GM04504 (cell line): ENCODE measurements at regions not wholly inside any gene's neighbourhood (a gene's known extent, or its start where the extent isn't known, plus 50 kb on each side); places are given as distances from the start of the nearest gene placed in this dataset.
"Not testable (repeated sequence)": the region's sequence is repeated elsewhere in the genome, so short reads cannot be mapped to it uniquely, and the experiment has no call there.

Experiments
- DNase-seq: peaks from one replicate; pipeline ENCODE4 v3.0.0-alpha.2; 2012; ENCODE audit warnings: low read depth

DNA sequence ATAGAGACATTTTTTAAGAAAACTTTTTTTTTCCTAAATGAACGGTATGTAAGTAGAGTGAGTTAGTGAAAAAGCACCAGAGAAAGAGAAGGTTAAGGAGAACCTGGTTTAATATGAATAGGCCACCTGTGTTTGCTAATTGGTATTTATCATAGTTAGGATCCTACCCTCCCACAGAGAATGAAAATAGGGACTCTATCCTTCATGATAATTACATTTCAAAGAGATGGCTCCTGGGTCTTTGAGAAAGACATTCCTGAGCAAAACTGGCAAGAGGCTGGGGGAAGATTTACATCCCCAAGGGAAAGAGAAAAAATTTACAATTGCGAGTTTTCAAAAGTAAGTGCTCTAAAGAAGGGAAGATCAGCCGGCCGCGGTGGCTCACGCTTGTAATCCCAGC lies 1284.5 kb downstream of the SLITRK1 start:
- no peak for DNase-seq

DNA sequence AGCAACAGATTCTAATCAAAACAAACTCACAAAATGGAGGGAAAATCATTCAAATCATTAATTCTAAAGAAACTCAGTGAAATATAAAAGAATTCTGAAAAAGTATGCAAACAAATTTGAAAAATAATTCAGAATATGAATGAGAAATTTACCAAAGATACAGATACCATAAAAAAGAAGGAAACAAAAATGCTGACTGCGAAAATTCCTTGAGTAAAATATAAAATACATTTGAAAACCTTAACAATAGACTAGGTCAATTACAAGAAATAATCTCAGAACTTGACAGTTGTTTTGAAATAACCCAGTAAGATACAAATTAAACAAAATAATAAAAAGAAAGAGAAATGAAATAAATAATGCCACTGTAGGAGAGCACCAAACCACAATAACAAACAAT lies 1289.0 kb downstream of the SLITRK1 start:
- no peak for DNase-seq

DNA sequence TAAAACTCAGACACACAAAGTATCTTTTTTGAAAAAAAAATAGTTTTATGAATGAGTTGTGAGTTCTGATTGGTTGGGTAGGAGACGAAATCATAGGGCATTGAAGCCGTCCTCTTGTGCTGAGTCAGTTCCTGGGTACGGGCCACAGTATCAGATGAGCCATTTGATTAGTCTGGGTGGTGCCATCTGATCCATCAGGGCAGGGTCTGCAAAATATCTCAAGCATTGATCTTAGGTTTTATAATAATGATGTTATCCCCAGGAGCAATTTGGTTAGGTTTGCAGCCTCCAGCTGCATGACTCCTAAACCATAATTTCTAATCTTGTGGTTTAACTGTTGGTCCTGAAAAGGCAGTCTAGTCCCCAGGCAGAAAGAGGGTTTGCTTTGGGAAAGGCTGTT lies 1310.6 kb downstream of the SLITRK1 start:
- DNase-seq, result no peak

DNA sequence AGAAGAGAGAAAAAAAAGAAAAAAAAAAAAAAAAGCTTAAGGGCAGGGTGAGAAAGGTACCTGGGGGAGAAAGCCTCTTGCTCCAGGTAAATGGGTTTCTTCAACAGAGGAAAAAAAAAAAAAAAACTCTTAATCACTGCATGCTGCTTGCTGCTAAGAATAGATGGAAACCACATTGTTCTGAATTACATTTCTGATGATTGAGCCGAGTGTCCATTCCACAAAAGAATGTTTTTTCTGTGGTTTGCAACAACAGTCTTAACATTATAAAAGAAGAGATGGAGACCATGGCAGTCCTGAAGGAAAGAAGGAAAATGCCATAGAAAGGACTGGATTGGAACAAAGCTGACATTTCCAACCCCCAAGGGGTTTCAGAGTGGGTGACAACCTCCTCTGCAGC lies 1312.7 kb downstream of the SLITRK1 start:
- no peak for DNase-seq

DNA sequence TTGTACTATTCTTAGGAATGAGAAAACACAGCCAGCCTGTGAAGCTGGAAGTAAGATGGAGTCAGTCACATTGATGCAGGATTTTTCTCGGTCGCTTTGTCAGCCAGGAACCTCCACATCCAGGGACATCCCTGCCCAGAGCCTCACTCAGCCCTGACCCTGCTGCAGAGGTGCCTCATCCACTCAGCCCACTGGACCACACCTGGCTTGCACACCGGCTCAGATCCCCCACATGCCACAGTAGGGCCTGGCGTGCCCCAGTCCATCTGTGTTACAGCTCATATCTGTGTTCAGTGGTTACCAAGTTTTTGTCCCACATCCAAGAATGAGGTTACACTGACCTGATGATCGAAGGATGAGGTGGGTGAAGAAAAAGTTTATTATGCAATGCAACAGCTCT lies 1315.4 kb downstream of the SLITRK1 start:
- DNase-seq, result no peak

DNA sequence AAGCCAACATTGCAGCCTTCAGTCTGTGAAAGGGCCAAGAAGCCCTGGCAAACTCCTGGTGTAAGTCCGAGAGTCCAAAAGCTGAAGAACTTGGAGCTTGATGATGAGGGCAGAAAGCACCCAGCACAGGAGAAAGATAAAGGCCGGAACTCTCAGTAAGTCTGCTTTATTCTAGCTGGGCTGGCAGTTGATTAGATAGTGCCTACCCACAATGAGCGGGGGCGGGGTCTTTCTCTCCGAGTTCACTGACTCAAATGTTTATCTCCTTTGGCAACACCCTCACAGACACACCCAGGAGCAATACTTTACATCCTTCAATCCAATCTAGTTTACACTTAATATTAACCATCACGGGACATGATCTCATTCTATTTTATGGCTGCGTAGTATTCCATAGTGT lies 1317.1 kb downstream of the SLITRK1 start:
- DNase-seq, result no peak

DNA sequence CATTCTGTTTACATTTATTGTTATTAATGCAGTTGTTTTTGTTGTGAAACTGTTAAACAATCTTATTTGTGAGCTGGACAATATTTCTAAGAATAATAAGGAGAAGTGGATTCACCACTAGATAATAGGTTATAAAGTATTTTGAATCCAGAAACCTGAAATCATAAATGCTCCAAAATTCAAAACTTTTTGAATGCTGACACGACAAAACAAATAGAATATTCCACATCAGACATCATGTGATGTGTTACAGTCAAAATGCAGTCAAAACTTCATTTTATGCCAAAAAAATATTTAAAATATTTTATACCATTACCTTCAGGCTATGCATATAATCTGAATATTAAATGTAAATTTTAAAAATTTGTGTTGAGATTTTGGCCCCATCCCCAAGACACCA lies 1321.4 kb downstream of the SLITRK1 start:
- DNase-seq, result no peak

DNA sequence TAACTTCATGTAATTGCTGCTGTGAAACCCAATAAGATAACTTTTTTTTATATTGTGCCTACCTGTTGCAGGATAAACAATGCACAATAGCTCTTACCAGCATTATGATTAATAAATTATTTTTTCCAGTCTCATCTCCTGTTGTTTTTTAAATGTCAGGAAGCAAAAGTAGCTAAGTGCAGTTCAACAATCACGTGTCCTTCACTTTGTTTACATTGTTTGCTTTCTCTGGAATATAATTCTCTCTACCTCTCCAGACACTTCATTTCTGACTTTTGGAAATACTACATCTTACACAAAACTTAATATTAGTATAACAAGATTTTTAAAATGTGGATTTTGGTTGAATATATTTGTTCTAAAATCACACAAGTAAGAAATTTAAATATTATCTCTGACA lies 1359.4 kb downstream of the SLITRK1 start:
- no peak for DNase-seq

DNA sequence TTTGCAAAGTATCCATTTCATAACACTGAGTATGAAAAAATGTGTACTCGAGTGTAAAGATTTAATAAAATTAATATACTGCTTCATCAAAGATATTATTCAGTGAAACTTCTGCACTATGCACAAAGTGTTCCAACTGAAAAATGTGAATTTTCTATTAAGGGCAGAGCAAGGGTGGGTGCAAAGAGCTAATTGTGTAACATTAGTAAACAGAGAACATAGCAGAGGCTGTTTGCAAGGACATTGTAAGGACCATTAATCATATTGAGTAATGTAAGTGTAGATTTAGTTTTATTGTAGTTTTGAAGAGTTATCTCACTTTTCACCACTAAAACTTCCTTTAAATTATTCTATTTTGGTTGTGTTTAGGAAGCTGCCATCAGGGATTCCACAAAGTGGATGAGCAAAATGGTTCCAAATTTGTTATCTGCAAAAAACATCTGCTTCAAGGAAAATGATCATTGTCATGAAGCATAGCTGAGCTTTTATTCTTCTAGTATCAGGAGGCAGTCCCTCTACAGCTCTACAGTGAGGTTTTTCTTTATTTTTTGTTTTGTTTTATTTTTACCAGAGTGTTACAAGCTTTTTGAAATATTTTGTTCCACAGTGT lies 1375.4 kb downstream of the SLITRK1 start:
- DNase-seq, result no peak

DNA sequence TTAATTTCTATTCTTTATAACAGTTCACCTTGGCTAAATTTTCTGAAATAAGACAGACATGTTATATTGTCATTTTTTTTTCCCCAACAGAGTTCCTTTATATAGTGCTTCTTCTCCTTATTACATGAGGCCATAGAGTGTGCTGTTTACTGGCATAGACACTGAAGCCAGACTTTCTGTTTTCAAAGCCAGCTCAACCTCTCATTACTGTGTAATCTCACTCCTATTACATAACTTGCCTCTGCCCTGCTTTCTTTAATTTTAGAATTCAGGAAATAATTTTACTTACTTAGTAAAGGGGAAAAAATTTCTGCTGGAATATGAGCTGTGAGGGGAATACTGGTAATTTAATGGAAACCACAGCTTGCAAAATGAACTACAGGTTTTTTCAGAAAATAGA lies 1380.4 kb downstream of the SLITRK1 start:
- no peak for DNase-seq

DNA sequence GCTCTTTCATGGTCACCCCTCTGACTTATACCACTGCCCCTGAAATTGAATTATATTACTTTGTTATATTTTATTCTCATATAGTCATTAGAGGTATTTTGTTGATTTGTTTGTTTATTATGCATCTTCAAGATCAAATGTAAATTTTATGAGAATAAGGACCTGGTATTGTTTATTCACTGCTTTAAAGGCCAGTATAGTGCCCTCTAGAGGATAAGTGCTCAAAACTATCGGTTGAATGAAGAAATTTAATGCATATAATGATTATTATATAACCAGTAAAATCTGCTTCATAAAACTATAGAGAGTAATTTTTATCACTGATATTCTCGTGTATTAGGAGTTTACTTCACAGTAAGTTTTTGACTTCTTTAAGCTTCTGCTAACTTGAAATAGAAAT lies 1401.9 kb downstream of the SLITRK1 start:
- DNase-seq, result no peak

DNA sequence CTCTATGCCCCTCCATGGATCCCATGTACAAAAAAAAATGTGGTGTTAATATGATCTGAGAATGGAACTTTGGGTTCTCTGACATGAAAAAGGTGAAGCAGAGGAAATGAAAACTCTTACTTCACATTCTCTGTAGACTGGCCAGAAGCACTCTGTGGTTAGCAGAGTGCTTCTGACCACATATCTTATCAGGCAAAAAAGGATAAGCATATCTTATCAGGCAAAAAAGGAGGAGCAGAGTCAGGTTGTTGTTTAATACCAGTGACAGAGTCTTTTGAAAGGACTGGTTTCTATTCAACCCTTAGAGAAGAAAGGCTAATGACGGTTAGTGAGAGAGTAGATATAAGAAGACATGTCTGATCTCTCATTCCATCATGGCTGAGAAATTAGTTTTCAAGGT lies 1404.8 kb downstream of the SLITRK1 start:
- no peak for DNase-seq

DNA sequence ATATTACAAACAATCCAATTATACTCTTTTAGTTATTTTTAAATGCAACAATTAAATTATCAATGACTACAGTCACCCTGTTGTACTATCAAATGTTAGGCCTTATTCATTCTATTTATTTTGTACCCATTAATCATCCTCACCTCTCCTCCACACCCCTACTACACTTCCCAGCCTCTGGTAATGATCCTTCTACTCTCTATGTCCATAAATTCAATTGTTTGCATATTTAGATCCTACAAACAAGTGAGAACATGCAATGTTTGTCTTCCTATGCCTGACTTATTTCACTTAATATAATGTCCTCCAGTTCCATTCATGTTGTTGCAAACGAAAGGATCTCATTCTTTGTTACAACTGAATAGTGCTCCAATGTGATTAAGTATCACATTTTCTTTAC lies 1414.6 kb downstream of the SLITRK1 start:
- no peak for DNase-seq

DNA sequence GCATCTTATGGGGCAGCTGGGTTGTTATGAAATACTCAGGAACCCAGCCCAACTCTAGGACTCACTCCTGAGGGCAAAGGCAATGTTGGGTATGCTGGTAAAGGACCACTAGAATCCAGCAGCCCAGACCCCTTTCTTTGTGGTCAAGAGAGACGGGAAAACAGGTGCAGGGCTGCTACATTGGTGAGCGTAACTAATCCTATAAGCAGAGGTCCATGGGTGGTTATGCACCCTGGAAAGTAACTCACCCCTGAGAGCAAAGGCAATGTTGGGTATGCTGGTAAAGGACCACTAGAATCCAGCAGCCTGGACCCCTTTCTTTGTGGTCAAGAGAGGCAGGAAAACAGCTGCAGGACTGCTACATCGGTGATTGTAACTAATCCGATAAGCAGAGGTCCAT lies 1422.7 kb downstream of the SLITRK1 start:
- not testable (repeated sequence) for DNase-seq

DNA sequence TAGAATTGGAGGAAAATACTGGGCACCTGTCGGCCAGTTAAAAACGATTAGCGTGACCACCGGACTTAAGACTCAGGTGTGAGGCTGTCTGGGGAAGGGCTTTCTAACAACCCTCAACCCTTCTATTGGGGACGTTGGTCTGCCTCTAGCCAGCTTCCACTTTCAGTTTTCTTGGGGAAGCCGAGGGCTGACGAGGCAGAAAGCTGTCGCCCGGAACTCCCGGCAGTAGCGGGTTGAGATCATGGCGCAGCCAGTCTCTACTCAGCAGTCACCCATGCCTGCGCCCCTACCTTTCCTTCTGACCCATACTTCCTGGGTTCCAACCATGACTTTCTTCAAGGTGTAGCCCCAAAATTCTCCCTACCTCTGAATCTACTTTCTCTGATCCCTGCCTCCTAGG lies 1424.1 kb downstream of the SLITRK1 start:
- no peak for DNase-seq

DNA sequence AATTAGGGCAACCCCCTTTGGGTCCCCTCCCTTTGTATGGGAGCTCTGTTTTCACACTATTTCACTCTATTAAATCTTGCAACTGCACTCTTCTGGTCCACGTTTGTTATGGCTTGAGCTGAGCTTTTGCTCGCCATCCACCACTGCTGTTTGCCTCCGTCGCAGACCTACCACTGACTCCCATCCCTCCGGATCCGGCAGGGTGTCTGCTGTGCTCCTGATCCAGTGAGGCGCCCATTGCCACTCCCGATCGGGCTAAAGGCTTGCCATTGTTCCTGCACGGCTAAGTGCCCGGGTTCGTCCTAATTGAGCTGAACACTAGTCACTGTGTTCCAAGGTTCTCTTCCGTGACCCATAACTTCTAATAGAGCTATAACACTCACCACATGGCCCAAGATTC lies 1424.7 kb downstream of the SLITRK1 start:
- not testable (repeated sequence) for DNase-seq

DNA sequence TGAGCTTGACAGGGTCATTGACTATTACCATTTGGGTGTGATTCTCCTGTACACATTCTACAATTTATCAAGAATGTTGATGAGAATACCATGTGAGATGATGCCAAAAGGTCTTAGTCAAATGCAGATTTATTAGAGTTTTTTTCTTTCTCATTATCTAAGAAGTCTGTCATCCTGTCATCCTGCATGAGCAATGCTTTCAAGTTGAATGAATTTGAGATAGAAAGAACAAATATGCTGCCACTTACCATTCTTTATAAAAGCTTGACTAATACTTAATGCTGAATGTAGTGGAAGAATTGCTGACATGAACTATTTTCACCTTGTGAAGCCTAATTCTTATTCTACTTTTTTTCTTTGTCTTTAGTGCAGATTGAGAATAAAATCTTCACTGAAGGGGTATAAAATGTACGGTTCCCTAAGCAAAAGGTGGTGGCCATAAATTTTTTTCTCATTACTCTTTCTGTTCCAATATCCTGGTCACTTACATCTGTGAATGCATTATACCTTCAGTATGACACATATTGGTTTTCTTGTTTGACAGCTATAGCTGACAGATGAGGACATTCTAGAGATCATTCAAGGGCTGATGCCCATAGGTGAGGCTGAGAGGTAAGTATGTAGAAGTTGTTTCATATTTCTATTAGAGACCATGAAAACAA lies 1434.7 kb downstream of the SLITRK1 start:
- no peak for DNase-seq

DNA sequence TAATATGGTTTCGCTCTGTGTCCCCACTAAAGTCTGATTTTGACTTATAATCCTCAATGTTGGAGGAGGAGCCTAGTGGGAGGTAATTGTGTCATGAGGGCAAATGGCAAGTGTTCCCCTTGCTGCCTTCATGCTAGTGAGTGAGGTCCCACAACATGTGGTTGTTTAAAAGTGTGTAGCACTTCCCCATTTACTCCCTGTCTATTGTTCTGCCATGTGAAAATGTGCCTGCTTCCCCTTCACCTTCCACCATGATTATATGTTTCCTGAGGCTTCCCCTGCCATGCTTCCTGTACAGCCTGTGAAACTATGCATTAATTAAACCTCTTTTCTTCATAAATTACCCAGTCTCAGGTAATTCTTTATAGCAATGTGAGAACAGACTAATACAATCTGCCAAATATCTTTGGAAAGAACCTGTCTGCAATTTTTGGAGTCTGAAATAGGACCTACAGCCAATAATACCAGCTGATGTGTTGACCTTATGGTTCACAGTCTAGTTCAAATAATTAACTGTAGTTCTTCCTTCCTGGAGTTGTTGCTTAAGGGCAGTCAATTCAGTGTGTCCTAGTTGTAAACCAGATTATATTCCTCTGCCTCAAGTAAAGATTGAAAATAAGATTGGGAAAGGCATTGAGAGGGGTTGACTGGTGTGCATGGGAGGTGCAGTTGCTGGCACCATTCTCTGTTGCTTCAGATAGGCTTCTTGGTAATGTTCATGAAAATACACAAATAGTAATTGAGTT lies 1442.9 kb downstream of the SLITRK1 start:
- DNase-seq, result no peak

DNA sequence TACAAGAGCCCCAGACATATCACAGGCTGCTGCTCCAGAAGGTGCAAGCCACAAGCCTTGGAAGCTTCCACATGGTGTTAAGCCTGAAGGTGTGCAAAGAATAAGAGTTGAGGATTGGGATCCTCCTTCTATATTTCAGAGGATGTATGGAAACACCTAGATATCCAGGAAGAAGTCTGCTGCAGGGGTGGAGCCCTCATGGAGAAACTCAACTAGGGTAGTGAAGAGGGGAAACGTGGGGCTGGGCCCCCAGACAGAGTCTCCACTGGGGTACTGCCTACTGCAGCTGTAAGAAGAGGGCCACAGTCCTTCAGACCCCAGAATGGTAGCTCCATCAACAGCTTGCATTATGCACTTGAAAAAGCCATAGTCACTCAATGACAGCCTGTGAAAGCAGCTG lies 1444.0 kb downstream of the SLITRK1 start:
- DNase-seq, result no peak

DNA sequence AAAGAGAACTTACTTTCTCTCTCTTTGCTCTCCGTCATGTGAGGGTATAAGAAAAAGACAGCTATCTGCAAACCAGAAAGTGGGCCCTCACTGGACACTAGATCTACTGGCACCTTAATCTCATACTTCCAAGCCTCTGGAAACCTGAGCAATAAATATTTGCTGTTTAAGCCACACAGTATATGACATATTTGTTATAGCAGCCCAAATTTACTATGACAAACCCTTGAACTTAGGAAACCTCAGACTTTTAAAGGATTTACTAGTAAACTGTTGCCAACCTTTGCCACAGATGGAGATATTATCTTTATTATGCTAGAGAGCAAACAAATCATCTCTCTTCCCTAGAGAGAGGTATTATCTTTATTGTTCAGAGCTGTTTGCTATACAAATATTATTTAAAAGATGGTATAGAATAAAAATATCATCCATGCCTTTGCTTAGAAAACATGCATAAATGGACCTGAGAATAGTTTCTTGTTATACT lies 1446.1 kb downstream of the SLITRK1 start:
- no peak for DNase-seq

DNA sequence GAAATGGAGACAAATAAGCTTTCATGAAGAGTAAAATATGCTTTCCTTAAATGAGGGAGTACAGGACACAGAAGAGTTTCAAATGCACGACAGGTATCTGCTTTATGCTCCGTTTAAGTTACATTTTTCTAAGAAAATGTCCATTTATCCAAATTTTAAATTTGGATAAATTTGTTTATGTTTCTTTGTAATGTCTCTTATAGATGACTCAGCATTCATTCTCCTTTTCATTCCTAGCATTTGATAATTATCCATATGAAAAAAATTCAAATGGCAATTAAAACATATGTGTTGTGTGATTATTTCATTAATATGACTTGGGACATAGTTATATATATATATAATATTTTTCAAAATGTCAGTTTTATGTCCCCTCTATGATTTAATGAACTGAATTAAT lies 1449.3 kb downstream of the SLITRK1 start:
- no peak for DNase-seq

DNA sequence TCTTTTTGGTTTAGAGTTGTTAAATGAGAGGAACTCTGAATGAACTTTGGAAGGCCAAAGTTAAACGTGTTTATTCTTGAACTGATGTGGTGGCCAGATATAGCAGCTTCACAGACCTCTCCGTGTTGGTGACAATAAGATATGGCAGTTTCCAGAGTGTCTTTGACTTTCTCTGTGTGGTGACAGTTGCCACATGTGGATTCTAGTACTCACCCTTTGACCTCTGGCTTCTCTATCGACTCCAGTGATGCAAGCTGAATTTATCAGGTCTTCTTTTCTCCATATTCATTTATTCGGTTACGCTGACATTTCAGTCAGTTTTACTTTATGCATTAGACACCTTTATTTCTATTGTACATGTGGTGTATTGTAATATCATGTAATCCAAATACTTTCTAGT lies 1469.5 kb downstream of the SLITRK1 start:
- DNase-seq, result no peak

DNA sequence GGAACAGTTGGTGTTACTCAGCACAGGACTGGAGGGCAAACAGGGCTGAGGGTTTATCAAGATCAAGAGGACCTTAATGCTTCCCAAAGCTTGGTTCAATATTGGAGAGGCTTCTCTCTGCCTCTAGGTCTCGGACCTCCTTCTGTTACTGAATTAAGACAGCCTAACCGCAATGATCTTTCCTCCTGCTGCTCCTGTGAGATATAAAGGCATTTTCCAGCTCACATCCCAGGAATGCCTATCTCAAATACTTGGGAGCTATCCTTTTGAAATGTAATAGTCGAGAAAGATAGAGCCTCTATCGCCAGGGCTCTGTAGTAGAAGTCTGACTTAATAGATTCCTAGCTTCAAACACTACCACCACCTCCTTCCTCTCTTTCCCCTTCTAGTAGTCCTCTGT lies 1475.0 kb downstream of the SLITRK1 start:
- no peak for DNase-seq
